B cell (primary cell): ENCODE measurements at regions not wholly inside any gene's neighbourhood (a gene's known extent, or its start where the extent isn't known, plus 50 kb on each side); places are given as distances from the start of the nearest gene placed in this dataset.

Experiments
- ATAC-seq: fragments of 200-7000 bp; cut with Tn5 transposase; one replicate; pipeline ENCODE4 v1.10.0; 2021; ENCODE audit warnings: low read depth, mild to moderate bottlenecking, moderate number of reproducible peaks, moderate library complexity
- CTCF ChIA-PET: fragments of 350-600 bp; sonication (Branson Sonifier 250); formaldehyde crosslinking; loops from one replicate; lab custom pipeline; 2021; ENCODE audit warnings: antibody characterized with exemption, inconsistent platforms; lab: Charles Lee
- POLR2A ChIA-PET: fragments of 350-600 bp; sonication (Branson Sonifier 250); formaldehyde crosslinking; loops from one replicate; lab custom pipeline; 2021; ENCODE audit warnings: antibody characterized with exemption; lab: Charles Lee
- DNase-seq: peaks from one replicate; pipeline ENCODE4 v3.0.0; 2013
- H2AFZ ChIP-seq: 2 replicates; pipeline ENCODE4 v1.6.1; 2012; ENCODE audit warnings: mild to moderate bottlenecking, low read depth, low read length; ENCODE audit not compliant: insufficient read depth, poor library complexity, severe bottlenecking
- H3K27ac ChIP-seq, 2 donors: 1 replicate in 1 of 2; 2 replicates in 1 of 2; pipeline ENCODE4 v1.5.1; 2012 to 2013; ENCODE audit warnings: low read length in 2 of 2, mild to moderate bottlenecking in 2 of 2, moderate library complexity in 1 of 2
- H3K27me3 ChIP-seq, 4 experiments: fragments of 200-600 bp in 1 of 4; sonication (generic) in 1 of 4; replicated peaks in 1 of 4; 1 replicate in 2 of 4; 2 replicates in 2 of 4; pipeline versions ENCODE4 v1.6.1 to v1.7.0; 2013 to 2016; ENCODE audit warnings: low read length in 3 of 4, mild to moderate bottlenecking in 2 of 4, mixed read lengths in 1 of 4, moderate library complexity in 1 of 4; ENCODE audit not compliant: insufficient read depth in 4 of 4, control insufficient read depth in 3 of 4; ENCODE audit errors: control extremely low read depth in 1 of 4
- H3K36me3 ChIP-seq, 2 experiments: replicated peaks in 1 of 2; 1 replicate in 1 of 2; 2 replicates in 1 of 2; pipeline versions ENCODE4 v1.6.1 to v1.7.1; 2013; ENCODE audit warnings: low read length in 1 of 2; ENCODE audit not compliant: insufficient read depth in 2 of 2, control insufficient read depth in 1 of 2; ENCODE audit errors: control extremely low read depth in 1 of 2, extremely low read depth in 1 of 2
- H3K4me1 ChIP-seq, 2 donors: fragments of 200-600 bp in 1 of 2; sonication (generic) in 1 of 2; 1 replicate in 1 of 2; 2 replicates in 1 of 2; pipeline versions ENCODE4 v1.5.1 to v1.6.1; 2013 to 2017; ENCODE audit warnings: low read length in 2 of 2; ENCODE audit not compliant: control insufficient read depth in 2 of 2, insufficient read depth in 2 of 2
- H3K4me2 ChIP-seq: replicated peaks from 2 replicates; pipeline ENCODE3; 2012; ENCODE audit warnings: mild to moderate bottlenecking, low read depth, low read length; ENCODE audit not compliant: poor library complexity, severe bottlenecking
- H3K4me3 ChIP-seq, 5 experiments: fragments of 200-600 bp in 1 of 5; sonication (generic) in 1 of 5; 1 replicate in 3 of 5; 2 replicates in 2 of 5; pipeline versions ENCODE4 v1.5.1 to v1.7.0; 2011 to 2016; ENCODE audit warnings: low read length in 4 of 5, mild to moderate bottlenecking in 4 of 5, low read depth in 2 of 5, control low read depth in 1 of 5, moderate library complexity in 1 of 5; ENCODE audit not compliant: insufficient read depth in 1 of 5; ENCODE audit errors: control extremely low read depth in 1 of 5, extremely low read depth in 1 of 5
- H3K79me2 ChIP-seq: fragments of 200-600 bp; sonication (generic); one replicate; pipeline ENCODE4 v1.6.0; 2016; ENCODE audit warnings: low read length; ENCODE audit not compliant: control insufficient read depth, insufficient read depth
- H3K9ac ChIP-seq: fragments of 200-600 bp; sonication (generic); 2 replicates; pipeline ENCODE4 v1.6.1; 2017; ENCODE audit warnings: mild to moderate bottlenecking, low read length, moderate library complexity
- H3K9me3 ChIP-seq, 3 donors: one replicate each; pipeline versions ENCODE4 v1.6.1 to v1.7.1; 2013; ENCODE audit warnings: low read length in 2 of 3; ENCODE audit not compliant: control insufficient read depth in 2 of 3, insufficient read depth in 1 of 3; ENCODE audit errors: control extremely low read depth in 1 of 3
- H4K20me1 ChIP-seq: 2 replicates; pipeline ENCODE4 v1.6.0; 2012; ENCODE audit warnings: mild to moderate bottlenecking, low read length; ENCODE audit not compliant: insufficient read depth, control insufficient read depth, poor library complexity, severe bottlenecking
- H3K27ac Mint-ChIP-seq: one replicate; pipeline ENCODE4 v1.8.0; 2021; ENCODE audit warnings: mixed read lengths
- H3K27me3 Mint-ChIP-seq: one replicate; pipeline ENCODE4 v1.8.0; 2021; ENCODE audit warnings: mixed read lengths
- H3K4me1 Mint-ChIP-seq: one replicate; pipeline ENCODE4 v1.8.0; 2021; ENCODE audit warnings: mixed read lengths
- H3K4me3 Mint-ChIP-seq: one replicate; pipeline ENCODE4 v1.8.0; 2021; ENCODE audit warnings: mixed read lengths
- H3K9me3 Mint-ChIP-seq: one replicate; pipeline ENCODE4 v1.8.0; 2022; ENCODE audit warnings: mixed read lengths; ENCODE audit not compliant: insufficient read depth
- EZH2 ChIP-seq: IDR thresholded peaks from 2 replicates; pipeline ENCODE4 v1.6.1; 2012; ENCODE audit warnings: borderline replicate concordance, low read depth, mild to moderate bottlenecking, moderate library complexity, low read length; ENCODE audit not compliant: insufficient read depth, poor library complexity, severe bottlenecking
- WGBS: methylation state at CpG from one replicate; pipeline ENCODE4 v1.1.5; 2013; ENCODE audit warnings: missing lambda C conversion rate; ENCODE audit not compliant: insufficient coverage; 5-methylcytosine and 5-hydroxymethylcytosine counted together
- intact Hi-C: fragments of 100-400 bp; cut with micrococcal nuclease; formaldehyde crosslinking; loops from one replicate; pipeline ENCODE4 v1.10.0; 2022
- TF ChIP-seq, protein P1 (sequence below): fragments of 200-600 bp; IDR thresholded peaks from one replicate; pipeline ENCODE4 v1.8.0; 2022; ENCODE audit warnings: antibody characterized with exemption, mild to moderate bottlenecking

DNA sequence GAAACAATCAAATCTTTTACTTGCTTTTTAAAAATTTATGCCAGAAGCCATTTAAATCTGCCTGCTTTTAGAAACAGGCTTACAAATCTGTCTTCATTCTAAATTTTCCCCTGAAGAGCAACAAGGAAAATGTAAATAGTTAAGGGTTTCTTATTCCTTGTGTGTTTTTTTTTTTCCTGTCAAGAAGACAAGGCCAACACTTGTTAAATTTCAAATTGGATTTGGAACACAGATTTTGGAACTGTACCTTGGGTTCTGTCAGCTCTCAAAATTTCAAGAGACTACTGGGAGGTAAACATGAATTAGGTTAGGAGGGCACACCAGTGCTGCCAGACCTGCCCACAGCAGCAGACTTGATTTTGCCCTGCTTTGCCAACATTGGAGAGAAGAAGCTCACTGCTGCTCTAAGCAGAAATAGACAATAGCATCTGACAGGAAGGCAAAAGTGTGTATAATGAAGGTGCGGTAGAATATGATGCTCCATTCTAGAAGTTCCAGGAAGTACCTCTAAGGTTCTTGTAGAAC, 121.7 kb downstream of the NHLRC3 start:
- Histone ChIP-seq H3K36me3 (no peaks in the 10 kb centered on the region), H3K27me3 (peaks cover 0 to 8% (median 0%) of the 10 kb centered on the region in 4 experiments), H2AFZ (no peak overlapping the region), H3K79me2 (no peaks in the 10 kb centered on the region), H3K27ac (no peak overlapping the region), H3K4me2 (no peak overlapping the region), H4K20me1 (no peaks in the 10 kb centered on the region), H3K4me1 (no peaks in the 10 kb centered on the region), H3K4me3 (no peak overlapping the region), H3K9ac (no peak overlapping the region), H3K9me3 (no peaks in the 10 kb centered on the region)
- ChIA-PET CTCF (no interaction called here), POLR2A (no interaction called here)
- H3K27ac Mint-ChIP-seq: no peak overlapping the region
- ATAC-seq: no peak
- H3K27me3 Mint-ChIP-seq: peaks cover 34% of the 10 kb centered on the region
- no peak for DNase-seq
- H3K9me3 Mint-ChIP-seq: no peaks in the 10 kb centered on the region
- no peak for TF ChIP-seq EZH2
- 100% methylated on average over 1 of the region's 1 CpG for WGBS
- intact Hi-C loops: no loop called here
- no peaks in the 10 kb centered on the region for H3K4me1 Mint-ChIP-seq
- no peak overlapping the region for H3K4me3 Mint-ChIP-seq

DNA sequence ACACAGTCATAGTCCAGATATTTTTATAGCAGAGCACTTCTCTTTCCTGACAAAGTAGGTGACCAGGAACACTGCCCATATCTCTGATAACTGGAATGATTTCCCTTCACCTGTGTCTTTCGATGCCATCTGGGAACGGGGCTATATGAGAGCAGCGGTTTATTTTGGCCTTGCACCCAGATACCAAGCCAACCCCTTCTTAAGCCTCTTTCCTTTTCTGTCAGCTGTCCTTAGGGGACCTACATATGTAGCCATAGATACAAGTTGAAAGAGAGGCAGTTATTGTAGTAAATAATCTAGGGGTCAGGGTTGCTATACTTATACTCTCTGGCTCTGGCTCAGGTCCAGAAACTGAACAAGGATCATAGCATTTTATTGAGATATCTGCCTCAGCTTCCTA, 128.8 kb downstream of the NHLRC3 start:
- CTCF ChIA-PET: no interaction called here
- H3K27me3 Mint-ChIP-seq: peaks cover 3% of the 10 kb centered on the region
- no peak overlapping the region for H3K4me3 ChIP-seq
- H3K9me3 Mint-ChIP-seq: no peaks in the 10 kb centered on the region
- no peak overlapping the region for H3K27ac Mint-ChIP-seq
- H3K4me3 Mint-ChIP-seq: no peak overlapping the region
- no peak overlapping the region for H3K4me2 ChIP-seq
- DNase-seq (no peak), ATAC-seq (no peak)
- intact Hi-C loops: no loop called here
- H2AFZ ChIP-seq: no peak overlapping the region
- H3K4me1 Mint-ChIP-seq: no peaks in the 10 kb centered on the region
- H3K27ac ChIP-seq: no peak overlapping the region
- TF ChIP-seq, protein P1, sequence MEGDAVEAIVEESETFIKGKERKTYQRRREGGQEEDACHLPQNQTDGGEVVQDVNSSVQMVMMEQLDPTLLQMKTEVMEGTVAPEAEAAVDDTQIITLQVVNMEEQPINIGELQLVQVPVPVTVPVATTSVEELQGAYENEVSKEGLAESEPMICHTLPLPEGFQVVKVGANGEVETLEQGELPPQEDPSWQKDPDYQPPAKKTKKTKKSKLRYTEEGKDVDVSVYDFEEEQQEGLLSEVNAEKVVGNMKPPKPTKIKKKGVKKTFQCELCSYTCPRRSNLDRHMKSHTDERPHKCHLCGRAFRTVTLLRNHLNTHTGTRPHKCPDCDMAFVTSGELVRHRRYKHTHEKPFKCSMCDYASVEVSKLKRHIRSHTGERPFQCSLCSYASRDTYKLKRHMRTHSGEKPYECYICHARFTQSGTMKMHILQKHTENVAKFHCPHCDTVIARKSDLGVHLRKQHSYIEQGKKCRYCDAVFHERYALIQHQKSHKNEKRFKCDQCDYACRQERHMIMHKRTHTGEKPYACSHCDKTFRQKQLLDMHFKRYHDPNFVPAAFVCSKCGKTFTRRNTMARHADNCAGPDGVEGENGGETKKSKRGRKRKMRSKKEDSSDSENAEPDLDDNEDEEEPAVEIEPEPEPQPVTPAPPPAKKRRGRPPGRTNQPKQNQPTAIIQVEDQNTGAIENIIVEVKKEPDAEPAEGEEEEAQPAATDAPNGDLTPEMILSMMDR: no peak
- TF ChIP-seq EZH2: no peak
- H3K4me1 ChIP-seq: no peaks in the 10 kb centered on the region
- H3K9ac ChIP-seq: no peak overlapping the region
- POLR2A ChIA-PET: no interaction called here
- H3K9me3 ChIP-seq: no peaks in the 10 kb centered on the region
- H4K20me1 ChIP-seq: no peaks in the 10 kb centered on the region
- WGBS: 57% methylated on average over 3 of the region's 3 CpGs
- no peaks in the 10 kb centered on the region for H3K27me3 ChIP-seq
- H3K79me2 ChIP-seq: no peaks in the 10 kb centered on the region
- H3K36me3 ChIP-seq: no peaks in the 10 kb centered on the region
